ENCODE measurements at regions not wholly inside any gene's neighbourhood (a gene's known extent, or its start where the extent isn't known, plus 50 kb on each side); places are given as distances from the start of the nearest gene placed in this dataset.

DNA sequence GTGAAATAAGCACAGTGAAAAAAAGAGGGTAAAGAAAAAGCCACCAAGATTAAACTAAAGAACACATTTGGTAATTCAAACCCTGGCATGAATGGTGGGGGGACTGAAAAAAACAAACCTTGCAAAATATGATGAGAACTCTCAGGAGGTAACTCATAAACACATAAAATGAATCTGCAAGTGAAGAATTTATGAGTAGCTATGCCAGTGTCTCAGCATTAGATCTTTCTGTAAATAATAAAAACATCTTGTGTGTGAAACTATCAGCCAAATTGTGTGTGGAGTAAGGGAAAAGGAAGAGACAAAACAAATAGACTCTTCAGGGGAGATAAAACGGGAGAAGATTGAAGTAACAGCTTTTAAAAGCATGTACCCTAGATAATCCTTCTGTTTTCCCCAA is 129.6 kb upstream of the SPEF2 start:
- Histone ChIP-seq H3K36me3 (no peaks in the 10 kb centered on the region), H3K4me3 (no peak overlapping the region), H3K4me1 (peaks cover 0 to 12% (median 7%) of the 10 kb centered on the region in 3 donors), H3K27ac (no peak overlapping the region), H3K27me3 (no peaks in the 10 kb centered on the region), H3K9me3 (no peaks in the 10 kb centered on the region)
- intact Hi-C loops (cut with DNase I) = no loop called here
- DNase-seq (no peak), FAIRE-seq (no peak), ATAC-seq (no peak)
- TF ChIP-seq, protein P1, sequence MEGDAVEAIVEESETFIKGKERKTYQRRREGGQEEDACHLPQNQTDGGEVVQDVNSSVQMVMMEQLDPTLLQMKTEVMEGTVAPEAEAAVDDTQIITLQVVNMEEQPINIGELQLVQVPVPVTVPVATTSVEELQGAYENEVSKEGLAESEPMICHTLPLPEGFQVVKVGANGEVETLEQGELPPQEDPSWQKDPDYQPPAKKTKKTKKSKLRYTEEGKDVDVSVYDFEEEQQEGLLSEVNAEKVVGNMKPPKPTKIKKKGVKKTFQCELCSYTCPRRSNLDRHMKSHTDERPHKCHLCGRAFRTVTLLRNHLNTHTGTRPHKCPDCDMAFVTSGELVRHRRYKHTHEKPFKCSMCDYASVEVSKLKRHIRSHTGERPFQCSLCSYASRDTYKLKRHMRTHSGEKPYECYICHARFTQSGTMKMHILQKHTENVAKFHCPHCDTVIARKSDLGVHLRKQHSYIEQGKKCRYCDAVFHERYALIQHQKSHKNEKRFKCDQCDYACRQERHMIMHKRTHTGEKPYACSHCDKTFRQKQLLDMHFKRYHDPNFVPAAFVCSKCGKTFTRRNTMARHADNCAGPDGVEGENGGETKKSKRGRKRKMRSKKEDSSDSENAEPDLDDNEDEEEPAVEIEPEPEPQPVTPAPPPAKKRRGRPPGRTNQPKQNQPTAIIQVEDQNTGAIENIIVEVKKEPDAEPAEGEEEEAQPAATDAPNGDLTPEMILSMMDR (IDR thresholded peaks at IDR 0.05) = no peak
- WGBS, 2 donors = 29 to 43% methylated on average over 1 of the region's 1 CpG

DNA sequence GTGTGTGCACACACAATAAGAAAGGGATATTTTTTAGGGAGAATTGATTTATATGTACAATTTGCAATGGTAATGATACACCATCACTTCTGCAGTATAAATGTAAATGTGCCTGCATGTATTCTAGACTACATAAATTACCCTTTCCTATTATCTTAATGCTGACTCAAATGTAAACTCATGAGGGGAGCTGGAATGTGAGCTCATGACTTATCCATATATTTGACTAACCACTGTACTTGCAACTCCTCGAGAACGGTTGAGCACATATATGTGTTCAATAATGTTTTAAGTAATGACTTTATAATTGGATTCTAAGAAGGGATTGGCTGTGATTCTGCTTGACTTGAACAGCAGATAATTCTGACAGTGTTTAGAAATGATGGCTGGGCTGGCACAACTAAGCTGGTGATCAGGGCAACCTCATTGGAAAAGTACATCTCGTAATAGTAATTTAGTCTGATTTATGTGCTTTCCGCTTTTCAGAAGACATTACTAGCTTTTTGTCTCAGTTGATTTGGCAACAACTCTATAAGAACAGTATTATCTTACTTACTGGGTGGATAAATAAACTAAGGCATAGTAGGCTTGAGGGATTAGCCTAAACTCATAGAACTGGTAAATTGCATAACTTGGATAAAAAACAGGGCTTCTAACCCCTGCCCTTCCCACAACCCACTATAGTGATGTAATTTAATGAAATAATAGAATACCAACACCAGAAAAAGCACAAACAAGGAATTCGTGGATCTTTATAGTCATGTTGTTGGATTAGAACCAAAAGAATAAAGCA is 130.2 kb upstream of the SPEF2 start:
- DNase-seq (no peak), ATAC-seq (no peak), FAIRE-seq (no peak)
- H3K36me3 ChIP-seq = no peaks in the 10 kb centered on the region
- H3K27ac ChIP-seq = no peak overlapping the region
- H3K4me1 ChIP-seq = peaks cover 0 to 14% (median 10%) of the 10 kb centered on the region in 3 donors
- TF ChIP-seq, protein P1 (IDR thresholded peaks at IDR 0.05) = no peak
- H3K27me3 ChIP-seq = no peaks in the 10 kb centered on the region
- no peaks in the 10 kb centered on the region for H3K9me3 ChIP-seq
- H3K4me3 ChIP-seq = no peak overlapping the region
- intact Hi-C loops (cut with DNase I) = no loop called here
- 56 to 64% methylated on average over 5 of the region's 5 CpGs for WGBS, 2 donors

DNA sequence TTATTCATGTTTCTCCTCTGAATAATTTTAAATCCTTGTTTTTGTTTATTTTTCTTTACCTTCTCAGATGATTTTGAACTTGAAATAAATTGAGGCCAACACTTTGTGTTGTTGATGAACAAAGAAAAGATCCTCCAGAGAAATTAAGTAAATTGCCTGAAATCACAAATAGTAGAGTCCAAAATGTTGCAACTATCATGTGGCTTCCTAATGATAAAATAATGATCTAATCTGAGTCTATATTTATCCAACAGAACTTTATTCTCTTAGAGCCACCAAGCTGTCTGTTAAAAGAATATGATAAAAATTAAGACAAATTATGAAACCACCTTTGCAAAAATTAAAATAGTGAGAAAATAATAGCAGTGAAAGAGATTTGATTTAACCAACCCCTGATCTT is 132.2 kb upstream of the SPEF2 start:
- intact Hi-C loops (cut with DNase I) = no loop called here
- DNase-seq (no peak), FAIRE-seq (peak; percentile 32), ATAC-seq (no peak)
- Histone ChIP-seq H3K4me1 (peaks cover 0 to 14% (median 10%) of the 10 kb centered on the region in 3 donors), H3K27ac (no peak overlapping the region), H3K36me3 (no peaks in the 10 kb centered on the region), H3K27me3 (no peaks in the 10 kb centered on the region), H3K4me3 (no peak overlapping the region), H3K9me3 (no peaks in the 10 kb centered on the region)
- TF ChIP-seq, protein P1 (IDR thresholded peaks at IDR 0.05) = no peak

DNA sequence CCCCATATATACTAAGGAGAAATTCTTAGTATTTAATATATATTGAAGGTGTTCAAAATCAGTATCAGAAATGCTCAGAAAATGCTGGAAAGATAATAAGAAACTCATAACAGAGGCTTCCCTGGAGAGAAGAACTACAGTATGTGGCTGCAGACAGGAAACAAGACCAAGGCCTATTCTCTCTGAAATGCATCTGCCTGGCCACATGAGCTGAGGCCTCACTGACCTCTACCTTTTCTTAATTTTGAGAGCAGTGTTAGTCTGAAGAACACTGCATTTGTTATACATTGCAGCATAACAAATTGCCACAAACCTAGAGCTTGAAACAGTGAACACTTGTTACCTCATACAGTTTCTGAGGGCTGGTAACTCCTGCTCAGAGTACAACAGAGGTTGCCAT is 133.4 kb upstream of the SPEF2 start:
- Histone ChIP-seq H3K9me3 (no peaks in the 10 kb centered on the region), H3K27me3 (no peaks in the 10 kb centered on the region), H3K36me3 (no peaks in the 10 kb centered on the region), H3K4me1 (peaks cover 0 to 14% (median 14%) of the 10 kb centered on the region in 3 donors), H3K27ac (no peak overlapping the region), H3K4me3 (no peak overlapping the region)
- ATAC-seq = no peak
- no peak for DNase-seq
- FAIRE-seq = no peak
- TF ChIP-seq, protein P1 (IDR thresholded peaks at IDR 0.05) = no peak
- intact Hi-C loops (cut with DNase I) = no loop called here

DNA sequence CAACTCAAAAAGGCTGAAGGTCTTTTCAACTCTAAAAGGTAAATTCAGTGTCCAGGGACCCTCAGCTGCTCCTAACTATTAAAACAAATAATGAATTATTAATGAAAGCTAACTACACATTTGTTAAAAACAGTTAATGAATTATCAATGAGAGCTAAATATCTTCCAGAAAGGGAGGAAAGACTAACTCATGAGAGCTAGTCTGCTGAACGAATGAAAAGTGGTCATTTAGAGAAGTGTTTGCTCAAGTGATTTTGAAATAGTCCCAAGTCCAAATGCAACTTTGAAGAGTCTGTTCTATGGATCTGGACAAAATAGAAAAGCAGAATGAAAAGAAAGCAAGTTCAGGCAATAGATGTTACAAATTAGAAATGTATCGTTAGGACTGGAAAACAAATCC is 133.9 kb upstream of the SPEF2 start:
- Histone ChIP-seq H3K4me1 (peaks cover 0 to 17% (median 15%) of the 10 kb centered on the region in 3 donors), H3K4me3 (no peak overlapping the region), H3K9me3 (no peaks in the 10 kb centered on the region), H3K27me3 (no peaks in the 10 kb centered on the region), H3K36me3 (no peaks in the 10 kb centered on the region), H3K27ac (peak overlapping the region in 1 of 4 donors; percentile 26)
- ATAC-seq = no peak
- FAIRE-seq = no peak
- WGBS, 2 donors = 30 to 37% methylated on average over 2 of the region's 2 CpGs
- no peak for DNase-seq
- intact Hi-C loops (cut with DNase I) = no loop called here
- TF ChIP-seq, protein P1 (IDR thresholded peaks at IDR 0.05) = no peak
